Tibial nerve (tissue), 3 donors: ENCODE measurements at regions not wholly inside any gene's neighbourhood (a gene's known extent, or its start where the extent isn't known, plus 50 kb on each side); places are given as distances from the start of the nearest gene placed in this dataset.
"Not testable (repeated sequence)": the region's sequence is repeated elsewhere in the genome, so short reads cannot be mapped to it uniquely, and the experiment has no call there.

Experiments used
- POLR2A ChIP-seq, 2 donors: fragments of 450-650 bp; IDR thresholded peaks; one replicate each; pipeline ENCODE4 v1.6.1; 2017; ENCODE audit warnings: antibody characterized with exemption in 2 of 2, mild to moderate bottlenecking in 2 of 2, moderate library complexity in 2 of 2
- TF ChIP-seq, protein P1 (sequence below), 5 experiments: fragments of 200-600 bp in 3 of 5; fragments of 450-650 bp in 2 of 5; sonication (generic) in 3 of 5; IDR thresholded peaks; one replicate each; pipeline ENCODE4 v1.5.1; 2016 to 2019; ENCODE audit warnings: antibody characterized with exemption in 5 of 5, mild to moderate bottlenecking in 3 of 5, moderate library complexity in 2 of 5

DNA sequence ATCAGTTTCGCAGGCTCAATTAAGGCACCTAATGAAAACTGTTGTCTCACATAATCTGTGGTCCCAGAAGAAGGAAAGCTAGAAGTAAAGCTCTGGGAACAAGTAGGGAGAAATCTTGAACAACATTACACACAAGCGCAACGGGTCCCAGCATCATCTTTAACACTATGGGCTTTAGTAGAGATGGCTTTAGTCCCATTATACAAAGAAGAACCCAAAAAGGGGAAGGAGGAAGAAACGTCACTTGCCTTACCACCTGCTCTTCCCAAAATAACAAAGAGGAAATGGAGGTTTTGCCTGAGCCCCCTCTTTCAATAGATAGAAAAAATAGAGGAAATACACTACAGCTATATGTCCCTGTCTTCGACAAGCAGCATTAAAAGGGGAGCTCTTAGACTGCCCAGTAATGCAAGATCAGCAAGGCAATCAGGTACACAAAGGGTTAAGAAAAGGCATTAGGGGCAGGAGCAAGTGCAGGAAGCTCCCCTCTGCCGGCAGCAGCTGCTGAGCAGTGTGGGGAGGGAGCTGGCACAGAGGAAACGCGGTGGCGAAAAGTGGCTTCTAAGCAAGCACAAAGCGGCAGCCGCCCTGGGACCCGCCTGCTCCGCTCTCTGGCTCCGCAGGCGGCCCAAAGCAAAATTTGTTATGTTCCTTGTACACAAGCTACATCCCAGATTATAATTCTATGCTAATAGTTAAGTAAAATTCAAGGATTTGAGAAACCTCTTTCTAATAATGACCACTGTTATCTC, 1218.8 kb downstream of the TMEM121 start:
- TF ChIP-seq, protein P1, sequence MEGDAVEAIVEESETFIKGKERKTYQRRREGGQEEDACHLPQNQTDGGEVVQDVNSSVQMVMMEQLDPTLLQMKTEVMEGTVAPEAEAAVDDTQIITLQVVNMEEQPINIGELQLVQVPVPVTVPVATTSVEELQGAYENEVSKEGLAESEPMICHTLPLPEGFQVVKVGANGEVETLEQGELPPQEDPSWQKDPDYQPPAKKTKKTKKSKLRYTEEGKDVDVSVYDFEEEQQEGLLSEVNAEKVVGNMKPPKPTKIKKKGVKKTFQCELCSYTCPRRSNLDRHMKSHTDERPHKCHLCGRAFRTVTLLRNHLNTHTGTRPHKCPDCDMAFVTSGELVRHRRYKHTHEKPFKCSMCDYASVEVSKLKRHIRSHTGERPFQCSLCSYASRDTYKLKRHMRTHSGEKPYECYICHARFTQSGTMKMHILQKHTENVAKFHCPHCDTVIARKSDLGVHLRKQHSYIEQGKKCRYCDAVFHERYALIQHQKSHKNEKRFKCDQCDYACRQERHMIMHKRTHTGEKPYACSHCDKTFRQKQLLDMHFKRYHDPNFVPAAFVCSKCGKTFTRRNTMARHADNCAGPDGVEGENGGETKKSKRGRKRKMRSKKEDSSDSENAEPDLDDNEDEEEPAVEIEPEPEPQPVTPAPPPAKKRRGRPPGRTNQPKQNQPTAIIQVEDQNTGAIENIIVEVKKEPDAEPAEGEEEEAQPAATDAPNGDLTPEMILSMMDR (IDR thresholded peaks at IDR 0.05) = not testable (repeated sequence)
- not testable (repeated sequence) for TF ChIP-seq POLR2A (IDR thresholded peaks at IDR 0.05)
